ENCODE measurements at regions not wholly inside any gene's neighbourhood (a gene's known extent, or its start where the extent isn't known, plus 50 kb on each side); places are given as distances from the start of the nearest gene placed in this dataset.

DNA sequence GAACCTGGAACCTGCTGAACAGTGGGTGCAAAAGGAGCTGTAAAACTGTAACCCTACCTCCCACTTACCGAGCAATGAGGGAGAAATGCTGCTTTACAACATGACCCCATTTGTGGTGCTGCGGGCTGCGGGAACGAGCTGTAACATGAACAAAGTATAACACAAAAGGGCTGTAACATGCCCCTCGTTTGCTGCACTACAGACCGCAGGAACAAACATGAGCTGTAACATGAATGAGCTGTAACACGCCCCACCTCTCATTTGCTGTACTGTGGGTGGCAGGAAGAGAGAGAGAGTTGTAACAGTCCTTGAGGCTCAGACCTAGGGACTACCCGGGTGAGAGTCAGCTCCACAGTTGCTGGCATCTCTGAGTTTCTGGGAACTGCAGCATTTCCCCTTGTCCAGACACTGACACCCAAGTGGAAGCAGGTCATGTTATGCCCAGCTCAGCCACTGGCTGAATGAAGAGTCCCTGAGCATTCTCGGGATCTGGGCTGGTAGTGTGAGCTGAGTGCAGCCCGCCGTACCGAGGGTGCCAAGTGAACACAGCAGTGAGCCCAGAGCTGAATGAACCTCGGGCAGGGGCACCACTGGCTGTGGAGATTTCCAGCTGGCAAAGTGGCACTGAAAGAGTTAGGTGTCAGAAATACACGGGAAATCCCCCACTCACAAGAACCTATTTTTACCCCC is 1385.3 kb upstream of the SPRY2 start:
- no peaks in the 10 kb centered on the region for H3K4me1 ChIP-seq (ENCODE audit: control insufficient read depth in 2 of 3, insufficient read depth in 2 of 3, low read depth in 1 of 3, low read length in 3 of 3)
- H3K4me3 ChIP-seq (ENCODE audit: low read length in 3 of 3) = no peak overlapping the region
- peak in 1 of 5 donors; percentile 43 for DNase-seq
- H3K9ac ChIP-seq (ENCODE audit: low read length in 3 of 3) = no peak overlapping the region
- H3K9me3 ChIP-seq (ENCODE audit: control insufficient read depth in 2 of 3, insufficient read depth in 1 of 3, low read length in 3 of 3) = peaks cover 0 to 5% (median 0%) of the 10 kb centered on the region in 3 donors
- TF ChIP-seq, protein P1, sequence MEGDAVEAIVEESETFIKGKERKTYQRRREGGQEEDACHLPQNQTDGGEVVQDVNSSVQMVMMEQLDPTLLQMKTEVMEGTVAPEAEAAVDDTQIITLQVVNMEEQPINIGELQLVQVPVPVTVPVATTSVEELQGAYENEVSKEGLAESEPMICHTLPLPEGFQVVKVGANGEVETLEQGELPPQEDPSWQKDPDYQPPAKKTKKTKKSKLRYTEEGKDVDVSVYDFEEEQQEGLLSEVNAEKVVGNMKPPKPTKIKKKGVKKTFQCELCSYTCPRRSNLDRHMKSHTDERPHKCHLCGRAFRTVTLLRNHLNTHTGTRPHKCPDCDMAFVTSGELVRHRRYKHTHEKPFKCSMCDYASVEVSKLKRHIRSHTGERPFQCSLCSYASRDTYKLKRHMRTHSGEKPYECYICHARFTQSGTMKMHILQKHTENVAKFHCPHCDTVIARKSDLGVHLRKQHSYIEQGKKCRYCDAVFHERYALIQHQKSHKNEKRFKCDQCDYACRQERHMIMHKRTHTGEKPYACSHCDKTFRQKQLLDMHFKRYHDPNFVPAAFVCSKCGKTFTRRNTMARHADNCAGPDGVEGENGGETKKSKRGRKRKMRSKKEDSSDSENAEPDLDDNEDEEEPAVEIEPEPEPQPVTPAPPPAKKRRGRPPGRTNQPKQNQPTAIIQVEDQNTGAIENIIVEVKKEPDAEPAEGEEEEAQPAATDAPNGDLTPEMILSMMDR (IDR thresholded peaks at IDR 0.05; ENCODE audit: borderline replicate concordance, extremely low read depth, insufficient read depth) = no peak
- intact Hi-C loops (cut with DNase I) = no loop called here
- no peak overlapping the region for H3K27ac ChIP-seq (ENCODE audit: low read depth in 2 of 2, low read length in 2 of 2)
- no peaks in the 10 kb centered on the region for H3K36me3 ChIP-seq (ENCODE audit: control insufficient read depth in 2 of 3, insufficient read depth in 3 of 3, low read length in 3 of 3)
- no peak for FAIRE-seq
- H3K27me3 ChIP-seq (ENCODE audit: control insufficient read depth, insufficient read depth, low read length) = no peaks in the 10 kb centered on the region

DNA sequence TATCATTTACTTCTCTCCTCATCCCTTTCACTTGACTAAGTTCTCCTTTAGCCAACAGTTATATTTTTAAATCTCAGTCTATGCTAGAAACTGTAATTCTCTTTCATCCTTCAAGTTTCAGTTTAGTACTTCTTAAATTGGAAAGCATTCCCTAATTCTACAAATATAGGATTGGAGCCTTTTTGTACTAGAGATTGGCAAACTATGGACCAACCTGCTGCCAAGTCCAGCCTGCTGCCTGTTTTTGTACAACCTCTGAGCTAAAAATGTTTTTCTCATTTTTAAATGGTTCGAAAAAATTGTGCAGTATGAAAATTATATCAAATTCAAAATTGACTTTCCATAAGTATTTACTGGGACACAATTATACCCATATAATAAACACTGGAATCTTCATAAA is 1381.5 kb upstream of the SPRY2 start:
- no peak overlapping the region for H3K4me3 ChIP-seq (ENCODE audit: low read length in 3 of 3)
- intact Hi-C loops (cut with DNase I) = no loop called here
- no peak for FAIRE-seq

DNA sequence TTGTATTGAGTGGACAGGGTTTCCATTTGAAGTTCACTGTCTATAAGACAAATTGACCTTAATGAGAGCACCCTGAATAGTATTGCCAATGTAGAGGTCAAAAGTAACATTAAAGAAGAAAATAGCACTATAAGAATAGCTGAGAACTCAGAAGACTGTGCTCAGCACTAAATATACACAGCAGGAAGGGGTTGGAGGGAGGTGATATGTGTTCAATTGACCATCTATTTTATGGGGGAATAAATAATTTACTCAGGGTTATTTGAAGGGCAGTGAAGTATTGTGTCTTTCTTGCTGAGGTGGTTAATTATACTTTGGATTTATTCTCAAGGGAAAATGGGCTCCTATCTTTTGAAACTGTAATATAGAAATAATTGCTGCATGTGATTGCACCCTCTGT is 1380.5 kb upstream of the SPRY2 start:
- no peaks in the 10 kb centered on the region for H3K4me1 ChIP-seq (ENCODE audit: control insufficient read depth in 2 of 3, insufficient read depth in 2 of 3, low read depth in 1 of 3, low read length in 3 of 3)
- DNase-seq = peak in 2 of 5 donors; percentile 11 to 12
- H3K27ac ChIP-seq (ENCODE audit: low read depth in 2 of 2, low read length in 2 of 2) = no peak overlapping the region
- no peak for FAIRE-seq
- TF ChIP-seq, protein P1 (IDR thresholded peaks at IDR 0.05; ENCODE audit: borderline replicate concordance, extremely low read depth, insufficient read depth) = no peak
- intact Hi-C loops (cut with DNase I) = no loop called here
- H3K9ac ChIP-seq (ENCODE audit: low read length in 3 of 3) = no peak overlapping the region
- no peaks in the 10 kb centered on the region for H3K27me3 ChIP-seq (ENCODE audit: control insufficient read depth, insufficient read depth, low read length)
- peaks cover 0 to 5% (median 0%) of the 10 kb centered on the region in 3 donors for H3K9me3 ChIP-seq (ENCODE audit: control insufficient read depth in 2 of 3, insufficient read depth in 1 of 3, low read length in 3 of 3)
- H3K4me3 ChIP-seq (ENCODE audit: low read length in 3 of 3) = no peak overlapping the region
- no peaks in the 10 kb centered on the region for H3K36me3 ChIP-seq (ENCODE audit: control insufficient read depth in 2 of 3, insufficient read depth in 3 of 3, low read length in 3 of 3)

More for the DNA sequence above, 1381.5 kb upstream of the SPRY2 start:
- Histone ChIP-seq H3K27ac (ENCODE audit: low read depth in 2 of 2, low read length in 2 of 2) (no peak overlapping the region), H3K9ac (ENCODE audit: low read length in 3 of 3) (no peak overlapping the region), H3K9me3 (ENCODE audit: control insufficient read depth in 2 of 3, insufficient read depth in 1 of 3, low read length in 3 of 3) (peaks cover 0 to 5% (median 0%) of the 10 kb centered on the region in 3 donors), H3K36me3 (ENCODE audit: control insufficient read depth in 2 of 3, insufficient read depth in 3 of 3, low read length in 3 of 3) (no peaks in the 10 kb centered on the region), H3K4me1 (ENCODE audit: control insufficient read depth in 2 of 3, insufficient read depth in 2 of 3, low read depth in 1 of 3, low read length in 3 of 3) (no peaks in the 10 kb centered on the region), H3K27me3 (ENCODE audit: control insufficient read depth, insufficient read depth, low read length) (no peaks in the 10 kb centered on the region)
- DNase-seq = no peak
- TF ChIP-seq, protein P1 (IDR thresholded peaks at IDR 0.05; ENCODE audit: borderline replicate concordance, extremely low read depth, insufficient read depth) = no peak
